Vagina (tissue), 2 donors: ENCODE measurements at regions not wholly inside any gene's neighbourhood (a gene's known extent, or its start where the extent isn't known, plus 50 kb on each side); places are given as distances from the start of the nearest gene placed in this dataset.

Source experiments
- CTCF ChIP-seq, 3 experiments: fragments of 450-650 bp in 2 of 3; fragments of 200-600 bp in 1 of 3; sonication (generic) in 1 of 3; IDR thresholded peaks; one replicate each; pipeline ENCODE4 v1.5.1; 2017 to 2019; ENCODE audit warnings: antibody characterized with exemption in 3 of 3, mild to moderate bottlenecking in 2 of 3, moderate library complexity in 2 of 3
- POLR2A ChIP-seq, 2 donors: fragments of 450-650 bp; IDR thresholded peaks; one replicate each; pipeline ENCODE4 v1.6.1; 2017; ENCODE audit warnings: antibody characterized with exemption in 2 of 2, mild to moderate bottlenecking in 2 of 2, moderate library complexity in 2 of 2
- POLR2AphosphoS5 ChIP-seq, 2 donors: sonication (generic); formaldehyde crosslinking; IDR thresholded peaks; one replicate each; pipeline ENCODE4 v1.9.0; 2017; ENCODE audit warnings: antibody characterized with exemption in 2 of 2, mild to moderate bottlenecking in 2 of 2, low read depth in 1 of 2; ENCODE audit not compliant: insufficient read depth in 1 of 2

- TF ChIP-seq POLR2A (IDR thresholded peaks at IDR 0.05): no peak
- no peak for TF ChIP-seq CTCF (IDR thresholded peaks at IDR 0.05)
- TF ChIP-seq POLR2AphosphoS5 (IDR thresholded peaks at IDR 0.05; ENCODE audit: insufficient read depth in 1 of 2, low read depth in 1 of 2): no peak
Observed at GRCh38 chr12:23245186-23245585, 620.2 kb downstream of the ETNK1 start.
